NCI-H2081 (cell line): ENCODE measurements at regions not wholly inside any gene's neighbourhood (a gene's known extent, or its start where the extent isn't known, plus 50 kb on each side); places are given as distances from the start of the nearest gene placed in this dataset.
"Not testable (repeated sequence)": the region's sequence is repeated elsewhere in the genome, so short reads cannot be mapped to it uniquely, and the experiment has no call there.

Source experiments
- DNase-seq, 2 experiments: peaks; one replicate each; lab custom pipeline; 2025; lab: John Stamatoyannopoulos, UW

- peak in 1 of 2 experiments; percentile 61 for DNase-seq
Measured at GRCh38 chr6:26957399-26958127, 289.9 kb upstream of the PRSS16 start.

GRCh38 chr6:26961236-26961635 is 286.3 kb upstream of the PRSS16 start:
- not testable (repeated sequence) for DNase-seq

- DNase-seq: no peak
Measured at GRCh38 chr6:27002447-27002846, 245.1 kb upstream of the PRSS16 start.

- DNase-seq: no peak
Measured at GRCh38 chr6:27007020-27007419, 240.5 kb upstream of the PRSS16 start.

GRCh38 chr6:27008613-27009012 is 238.9 kb upstream of the PRSS16 start:
- not testable (repeated sequence) for DNase-seq

GRCh38 chr6:27014053-27014452 is 233.4 kb upstream of the PRSS16 start:
- DNase-seq: not testable (repeated sequence)

GRCh38 chr6:27016689-27017088 is 230.8 kb upstream of the PRSS16 start:
- no peak for DNase-seq

- DNase-seq: peak in 1 of 2 experiments; percentile 58
Measured at GRCh38 chr6:27018401-27018800, 229.1 kb upstream of the PRSS16 start.

- DNase-seq: peak; percentile 87 to 94
Measured at GRCh38 chr6:27019651-27020552, 227.6 kb upstream of the PRSS16 start.

- no peak for DNase-seq
Measured at GRCh38 chr6:27020553-27020880, 227.0 kb upstream of the PRSS16 start.

GRCh38 chr6:27023664-27024063 is 223.8 kb upstream of the PRSS16 start:
- DNase-seq: no peak

GRCh38 chr6:27025351-27025750 is 222.2 kb upstream of the PRSS16 start:
- no peak for DNase-seq

- DNase-seq: no peak
Measured at GRCh38 chr6:27026361-27026760, 221.1 kb upstream of the PRSS16 start.

GRCh38 chr6:27031302-27031701 is 216.2 kb upstream of the PRSS16 start:
- DNase-seq: no peak

- DNase-seq: no peak
Measured at GRCh38 chr6:27038498-27038897, 209.0 kb upstream of the PRSS16 start.

- no peak for DNase-seq
Measured at GRCh38 chr6:27040244-27041042, 207.1 kb upstream of the PRSS16 start.

- no peak for DNase-seq
Measured at GRCh38 chr6:27043244-27043643, 204.3 kb upstream of the PRSS16 start.

GRCh38 chr6:27045131-27045530 is 202.4 kb upstream of the PRSS16 start:
- not testable (repeated sequence) for DNase-seq

- DNase-seq: not testable (repeated sequence)
Measured at GRCh38 chr6:27047725-27048124, 199.8 kb upstream of the PRSS16 start.

GRCh38 chr6:27049863-27050781 is 197.4 kb upstream of the PRSS16 start:
- DNase-seq: no peak

GRCh38 chr6:27052082-27052730 is 195.3 kb upstream of the PRSS16 start:
- DNase-seq: not testable (repeated sequence)
